Heart right ventricle (tissue), 16 donors: ENCODE measurements at regions not wholly inside any gene's neighbourhood (a gene's known extent, or its start where the extent isn't known, plus 50 kb on each side); places are given as distances from the start of the nearest gene placed in this dataset.

Experiments used
- ATAC-seq, 8 donors: fragments of 200-7000 bp; cut with Tn5 transposase; one replicate each; pipeline ENCODE4 v1.9.1; 2020; ENCODE audit warnings: mild to moderate bottlenecking in 8 of 8, moderate library complexity in 8 of 8, moderate number of reproducible peaks in 1 of 8
- DNase-seq, 2 donors: peaks; one replicate each; pipeline ENCODE4 v3.0.0-alpha.2; 2020
- H3K27ac ChIP-seq, 10 donors: fragments of 200-600 bp; sonication (generic) in 2 of 10; one replicate each; pipeline versions ENCODE4 v1.5.0 to v1.8.0; 2020 to 2022; ENCODE audit warnings: mild to moderate bottlenecking in 3 of 10
- H3K27me3 ChIP-seq, 7 donors: fragments of 200-600 bp; one replicate each; pipeline ENCODE4 v1.8.0; 2021 to 2022; ENCODE audit warnings: mild to moderate bottlenecking in 2 of 7
- H3K36me3 ChIP-seq, 9 donors: fragments of 200-600 bp; sonication (generic) in 1 of 9; one replicate each; pipeline versions ENCODE4 v1.5.0 to v1.8.0; 2020 to 2022; ENCODE audit warnings: mild to moderate bottlenecking in 2 of 9
- H3K4me1 ChIP-seq, 9 donors: fragments of 200-600 bp; sonication (generic) in 1 of 9; one replicate each; pipeline versions ENCODE4 v1.5.0 to v1.8.0; 2020 to 2022; ENCODE audit warnings: mild to moderate bottlenecking in 4 of 9
- H3K4me3 ChIP-seq, 10 donors: fragments of 200-600 bp; sonication (generic) in 2 of 10; one replicate each; pipeline versions ENCODE4 v1.5.0 to v1.8.0; 2020 to 2022; ENCODE audit warnings: mild to moderate bottlenecking in 7 of 10, moderate library complexity in 2 of 10
- H3K9me3 ChIP-seq, 11 donors: fragments of 200-600 bp in 10 of 11; sonication (generic) in 2 of 11; one replicate each; pipeline versions ENCODE4 v1.5.0 to v1.8.0; 2013 to 2022; ENCODE audit warnings: mild to moderate bottlenecking in 2 of 11, control low read depth in 1 of 11, moderate library complexity in 1 of 11
- WGBS, 2 donors: extraction: QIAGEN DNeasy Blood & Tissue Kit; methylation state at CpG; one replicate each; pipeline ENCODE4 v1.1.7; 2013; ENCODE audit warnings: inconsistent platforms in 1 of 2; 5-methylcytosine and 5-hydroxymethylcytosine counted together
- intact Hi-C, 10 donors: fragments of 100-400 bp; cut with DNase I; formaldehyde crosslinking; loops; one replicate each; pipeline versions ENCODE4 v1.11.1 to v1.14.2; 2022
- TF ChIP-seq, protein P1 (sequence below), 9 donors: fragments of 200-600 bp; sonication (generic) in 2 of 9; IDR thresholded peaks; one replicate each; pipeline versions ENCODE4 v1.5.0 to v1.8.0; 2021 to 2022; ENCODE audit warnings: antibody characterized with exemption in 9 of 9, mild to moderate bottlenecking in 5 of 9, moderate library complexity in 1 of 9
- donor health status: Arrhythmogenic right ventricular cardiomyopathy.
- donor health status: ischemic (EF 13 %, LVEDD 7.1; RV severe dilation, severe dysfunction).
- donor health status: healthy with polysubstance abuse.
- donor health status: DM: no; HTN: yes; CAD: no.
- donor health status: DM: no; HTN: no; CAD: no.
- donor health status: ischemic (EF 25% LVEDD 6.9; RV normal size, moderate dysfunction).
- donor health status: ischemic (EF 25% LVEDD 5.7; RV mildly dilated, moderate dysfunction).
- donor health status: healthy.
- donor health status: DM: yes; HTN: yes; CAD: no.
- donor health status: Ischemic cardiomyopathy.
- donor health status: ischemic (EF 35%, LVEDD 5.7; RV mildly dilated, moderate dysfunction).
- donor health status: nonischemic (EF 11% LVEDD 7.7; RV severe dilation, severe dysfunction).
- donor health status: DM: yes; HTN: yes; CAD: no.
- donor health status: PGD.
- donor health status: ischemic (EF 29% LVEDD 5.4; RV normal size, mild dysfunction).
- donor health status: nonischemic (EF 23%, LVEDD 6.1; RV moderate dilation, normal function).

DNA sequence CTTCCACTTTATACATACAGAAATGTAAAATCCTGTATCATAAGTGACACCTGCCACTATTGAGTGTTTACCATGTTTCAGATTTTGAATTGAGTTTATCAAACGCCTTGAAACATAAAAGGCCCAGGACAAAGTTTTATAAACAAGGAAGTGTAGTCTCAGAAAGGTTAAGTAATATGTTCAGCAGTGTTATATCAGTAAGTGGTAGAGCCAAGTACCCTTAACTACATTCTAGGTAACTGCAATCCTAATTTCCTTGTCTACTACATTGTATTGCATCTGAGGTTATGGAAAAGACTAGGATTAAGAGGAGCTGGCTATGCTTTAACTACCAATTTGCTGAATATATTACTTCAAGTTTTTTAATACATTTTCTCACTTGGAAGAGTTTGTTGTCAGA is 641.6 kb downstream of the LRRC70 start:
- DNase-seq: no peak
- H3K36me3 ChIP-seq: no peaks in the 10 kb centered on the region
- H3K27ac ChIP-seq: no peak overlapping the region
- intact Hi-C loops: loop anchor here in 1 of 10 donors (10.0 kb wide), 1 partner anchor 55 kb away; no protein-coding TSS in a partner anchor
- TF ChIP-seq, protein P1, sequence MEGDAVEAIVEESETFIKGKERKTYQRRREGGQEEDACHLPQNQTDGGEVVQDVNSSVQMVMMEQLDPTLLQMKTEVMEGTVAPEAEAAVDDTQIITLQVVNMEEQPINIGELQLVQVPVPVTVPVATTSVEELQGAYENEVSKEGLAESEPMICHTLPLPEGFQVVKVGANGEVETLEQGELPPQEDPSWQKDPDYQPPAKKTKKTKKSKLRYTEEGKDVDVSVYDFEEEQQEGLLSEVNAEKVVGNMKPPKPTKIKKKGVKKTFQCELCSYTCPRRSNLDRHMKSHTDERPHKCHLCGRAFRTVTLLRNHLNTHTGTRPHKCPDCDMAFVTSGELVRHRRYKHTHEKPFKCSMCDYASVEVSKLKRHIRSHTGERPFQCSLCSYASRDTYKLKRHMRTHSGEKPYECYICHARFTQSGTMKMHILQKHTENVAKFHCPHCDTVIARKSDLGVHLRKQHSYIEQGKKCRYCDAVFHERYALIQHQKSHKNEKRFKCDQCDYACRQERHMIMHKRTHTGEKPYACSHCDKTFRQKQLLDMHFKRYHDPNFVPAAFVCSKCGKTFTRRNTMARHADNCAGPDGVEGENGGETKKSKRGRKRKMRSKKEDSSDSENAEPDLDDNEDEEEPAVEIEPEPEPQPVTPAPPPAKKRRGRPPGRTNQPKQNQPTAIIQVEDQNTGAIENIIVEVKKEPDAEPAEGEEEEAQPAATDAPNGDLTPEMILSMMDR (IDR thresholded peaks at IDR 0.05): no peak
- no peak for ATAC-seq
- no peaks in the 10 kb centered on the region for H3K4me1 ChIP-seq
- no peak overlapping the region for H3K4me3 ChIP-seq
- no peaks in the 10 kb centered on the region for H3K27me3 ChIP-seq
- H3K9me3 ChIP-seq: no peaks in the 10 kb centered on the region
- WGBS, 2 donors: 77 to 86% methylated on average over 1 of the region's 1 CpG

DNA sequence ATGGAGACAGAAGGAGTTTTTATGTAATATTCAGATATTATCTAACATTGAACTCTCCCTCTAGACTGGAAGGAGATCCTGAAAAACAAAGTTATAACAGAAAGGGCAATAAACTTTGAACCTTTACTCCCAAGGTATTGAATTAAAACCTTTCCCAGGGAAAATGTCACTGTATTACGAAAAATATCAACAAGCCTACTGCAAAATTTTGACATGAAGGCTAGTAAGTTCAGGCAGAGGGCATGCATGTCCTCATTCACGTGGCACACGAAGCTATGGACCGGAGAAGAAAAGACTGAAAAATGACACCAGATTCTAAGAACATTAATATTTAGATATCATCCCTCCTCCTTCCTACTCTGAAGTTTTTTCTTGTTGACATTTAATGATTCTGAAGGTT is 638.8 kb downstream of the LRRC70 start:
- intact Hi-C loops: no loop called here

GRCh38 chr5:63213256-63213655 is 634.6 kb downstream of the LRRC70 start:
- WGBS, 2 donors: 73 to 77% methylated on average over 2 of the region's 2 CpGs
- TF ChIP-seq, protein P1 (IDR thresholded peaks at IDR 0.05): no peak
- DNase-seq (no peak), ATAC-seq (no peak)
- intact Hi-C loops: no loop called here
- no peaks in the 10 kb centered on the region for H3K4me1 ChIP-seq
- no peak overlapping the region for H3K4me3 ChIP-seq
- H3K27me3 ChIP-seq: no peaks in the 10 kb centered on the region
- no peak overlapping the region for H3K27ac ChIP-seq
- peaks cover 0 to 6% (median 0%) of the 10 kb centered on the region in 11 donors for H3K9me3 ChIP-seq
- no peaks in the 10 kb centered on the region for H3K36me3 ChIP-seq

More for the DNA sequence above, 638.8 kb downstream of the LRRC70 start:
- WGBS, 2 donors: 90 to 93% methylated on average over 4 of the region's 4 CpGs
- H3K27ac ChIP-seq: no peak overlapping the region
- H3K9me3 ChIP-seq: peaks cover 0 to 6% (median 0%) of the 10 kb centered on the region in 11 donors
- H3K36me3 ChIP-seq: no peaks in the 10 kb centered on the region
- H3K4me1 ChIP-seq: no peaks in the 10 kb centered on the region
- DNase-seq (no peak), ATAC-seq (no peak)
- TF ChIP-seq, protein P1 (IDR thresholded peaks at IDR 0.05): no peak
- H3K27me3 ChIP-seq: no peaks in the 10 kb centered on the region
- H3K4me3 ChIP-seq: no peak overlapping the region

- no peak for DNase-seq
- ATAC-seq: no peak
- WGBS, 2 donors: 42 to 55% methylated on average over 2 of the region's 2 CpGs
- TF ChIP-seq, protein P1 (IDR thresholded peaks at IDR 0.05): no peak
- no peaks in the 10 kb centered on the region for H3K4me1 ChIP-seq
- peaks cover 0 to 6% (median 0%) of the 10 kb centered on the region in 11 donors for H3K9me3 ChIP-seq
- no peaks in the 10 kb centered on the region for H3K27me3 ChIP-seq
- H3K36me3 ChIP-seq: no peaks in the 10 kb centered on the region
- no peak overlapping the region for H3K27ac ChIP-seq
- intact Hi-C loops: no loop called here
- H3K4me3 ChIP-seq: no peak overlapping the region
Observed at GRCh38 chr5:63211448-63212132, 633.0 kb downstream of the LRRC70 start.
